GM23338 (cell line): ENCODE measurements at regions not wholly inside any gene's neighbourhood (a gene's known extent, or its start where the extent isn't known, plus 50 kb on each side); places are given as distances from the start of the nearest gene placed in this dataset.

ENCODE experiments used
- JUNB ChIP-seq: IDR thresholded peaks from one replicate; pipeline ENCODE4 v1.6.1; 2016; ENCODE audit warnings: antibody characterized with exemption; ENCODE audit not compliant: unreplicated experiment
- REST ChIP-seq: IDR thresholded peaks from one replicate; pipeline ENCODE4 v1.6.1; 2018; ENCODE audit warnings: antibody characterized with exemption; ENCODE audit not compliant: unreplicated experiment
- STAT1 ChIP-seq: IDR thresholded peaks from one replicate; pipeline ENCODE4 v1.6.1; 2016; ENCODE audit warnings: antibody characterized with exemption; ENCODE audit not compliant: unreplicated experiment
- TF ChIP-seq, protein P1 (sequence below): fragments of 250-450 bp; sonication (Bioruptor Pico); IDR thresholded peaks from 2 replicates; pipeline ENCODE4 v1.5.0; 2020; ENCODE audit warnings: mild to moderate bottlenecking, moderate library complexity

DNA sequence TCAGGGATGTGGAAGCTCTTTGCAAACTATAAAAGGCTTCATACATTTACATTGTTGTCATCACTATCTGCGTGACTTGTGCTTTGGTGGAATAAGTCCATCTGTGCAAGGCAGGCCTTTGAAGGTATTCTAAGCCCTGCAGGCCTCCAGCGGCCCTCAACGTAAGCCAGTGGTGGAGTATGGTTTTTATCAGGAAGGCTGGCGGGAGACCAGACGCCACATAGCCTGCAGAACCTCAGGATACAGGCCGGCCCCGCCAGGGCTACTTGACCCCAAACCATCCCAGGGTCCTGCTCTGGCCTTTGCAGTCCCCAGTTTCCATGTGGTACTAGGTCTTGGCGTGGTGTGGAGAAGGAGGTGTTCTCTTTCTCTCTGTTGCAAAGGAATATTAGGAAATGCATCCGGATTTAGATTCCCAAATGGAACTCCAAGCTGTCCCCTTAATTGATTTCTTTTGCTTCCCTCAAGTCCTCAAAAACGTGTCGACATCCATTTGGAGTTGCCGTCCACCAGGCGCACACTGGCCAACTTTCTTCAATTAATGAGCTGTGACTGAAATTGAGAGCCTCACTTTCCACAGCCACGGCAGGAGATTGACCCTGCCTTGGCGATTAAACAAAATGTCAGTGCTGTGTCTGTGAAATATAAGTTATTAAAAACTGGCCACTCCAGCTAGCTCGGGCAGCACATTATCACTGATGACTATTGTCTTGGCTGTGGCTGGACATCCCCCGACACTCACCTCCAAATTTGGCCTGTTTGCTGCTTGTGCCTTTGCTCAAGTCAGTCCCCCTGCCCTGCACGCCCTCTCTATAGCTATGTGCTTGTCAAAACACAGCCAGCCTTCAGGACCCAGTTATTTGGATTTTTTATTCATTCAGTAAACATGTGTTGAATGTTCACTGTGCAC is 239.8 kb upstream of the TLE3 start (continued):
- TF ChIP-seq STAT1: no peak
- no peak for TF ChIP-seq JUNB
- TF ChIP-seq, protein P1, sequence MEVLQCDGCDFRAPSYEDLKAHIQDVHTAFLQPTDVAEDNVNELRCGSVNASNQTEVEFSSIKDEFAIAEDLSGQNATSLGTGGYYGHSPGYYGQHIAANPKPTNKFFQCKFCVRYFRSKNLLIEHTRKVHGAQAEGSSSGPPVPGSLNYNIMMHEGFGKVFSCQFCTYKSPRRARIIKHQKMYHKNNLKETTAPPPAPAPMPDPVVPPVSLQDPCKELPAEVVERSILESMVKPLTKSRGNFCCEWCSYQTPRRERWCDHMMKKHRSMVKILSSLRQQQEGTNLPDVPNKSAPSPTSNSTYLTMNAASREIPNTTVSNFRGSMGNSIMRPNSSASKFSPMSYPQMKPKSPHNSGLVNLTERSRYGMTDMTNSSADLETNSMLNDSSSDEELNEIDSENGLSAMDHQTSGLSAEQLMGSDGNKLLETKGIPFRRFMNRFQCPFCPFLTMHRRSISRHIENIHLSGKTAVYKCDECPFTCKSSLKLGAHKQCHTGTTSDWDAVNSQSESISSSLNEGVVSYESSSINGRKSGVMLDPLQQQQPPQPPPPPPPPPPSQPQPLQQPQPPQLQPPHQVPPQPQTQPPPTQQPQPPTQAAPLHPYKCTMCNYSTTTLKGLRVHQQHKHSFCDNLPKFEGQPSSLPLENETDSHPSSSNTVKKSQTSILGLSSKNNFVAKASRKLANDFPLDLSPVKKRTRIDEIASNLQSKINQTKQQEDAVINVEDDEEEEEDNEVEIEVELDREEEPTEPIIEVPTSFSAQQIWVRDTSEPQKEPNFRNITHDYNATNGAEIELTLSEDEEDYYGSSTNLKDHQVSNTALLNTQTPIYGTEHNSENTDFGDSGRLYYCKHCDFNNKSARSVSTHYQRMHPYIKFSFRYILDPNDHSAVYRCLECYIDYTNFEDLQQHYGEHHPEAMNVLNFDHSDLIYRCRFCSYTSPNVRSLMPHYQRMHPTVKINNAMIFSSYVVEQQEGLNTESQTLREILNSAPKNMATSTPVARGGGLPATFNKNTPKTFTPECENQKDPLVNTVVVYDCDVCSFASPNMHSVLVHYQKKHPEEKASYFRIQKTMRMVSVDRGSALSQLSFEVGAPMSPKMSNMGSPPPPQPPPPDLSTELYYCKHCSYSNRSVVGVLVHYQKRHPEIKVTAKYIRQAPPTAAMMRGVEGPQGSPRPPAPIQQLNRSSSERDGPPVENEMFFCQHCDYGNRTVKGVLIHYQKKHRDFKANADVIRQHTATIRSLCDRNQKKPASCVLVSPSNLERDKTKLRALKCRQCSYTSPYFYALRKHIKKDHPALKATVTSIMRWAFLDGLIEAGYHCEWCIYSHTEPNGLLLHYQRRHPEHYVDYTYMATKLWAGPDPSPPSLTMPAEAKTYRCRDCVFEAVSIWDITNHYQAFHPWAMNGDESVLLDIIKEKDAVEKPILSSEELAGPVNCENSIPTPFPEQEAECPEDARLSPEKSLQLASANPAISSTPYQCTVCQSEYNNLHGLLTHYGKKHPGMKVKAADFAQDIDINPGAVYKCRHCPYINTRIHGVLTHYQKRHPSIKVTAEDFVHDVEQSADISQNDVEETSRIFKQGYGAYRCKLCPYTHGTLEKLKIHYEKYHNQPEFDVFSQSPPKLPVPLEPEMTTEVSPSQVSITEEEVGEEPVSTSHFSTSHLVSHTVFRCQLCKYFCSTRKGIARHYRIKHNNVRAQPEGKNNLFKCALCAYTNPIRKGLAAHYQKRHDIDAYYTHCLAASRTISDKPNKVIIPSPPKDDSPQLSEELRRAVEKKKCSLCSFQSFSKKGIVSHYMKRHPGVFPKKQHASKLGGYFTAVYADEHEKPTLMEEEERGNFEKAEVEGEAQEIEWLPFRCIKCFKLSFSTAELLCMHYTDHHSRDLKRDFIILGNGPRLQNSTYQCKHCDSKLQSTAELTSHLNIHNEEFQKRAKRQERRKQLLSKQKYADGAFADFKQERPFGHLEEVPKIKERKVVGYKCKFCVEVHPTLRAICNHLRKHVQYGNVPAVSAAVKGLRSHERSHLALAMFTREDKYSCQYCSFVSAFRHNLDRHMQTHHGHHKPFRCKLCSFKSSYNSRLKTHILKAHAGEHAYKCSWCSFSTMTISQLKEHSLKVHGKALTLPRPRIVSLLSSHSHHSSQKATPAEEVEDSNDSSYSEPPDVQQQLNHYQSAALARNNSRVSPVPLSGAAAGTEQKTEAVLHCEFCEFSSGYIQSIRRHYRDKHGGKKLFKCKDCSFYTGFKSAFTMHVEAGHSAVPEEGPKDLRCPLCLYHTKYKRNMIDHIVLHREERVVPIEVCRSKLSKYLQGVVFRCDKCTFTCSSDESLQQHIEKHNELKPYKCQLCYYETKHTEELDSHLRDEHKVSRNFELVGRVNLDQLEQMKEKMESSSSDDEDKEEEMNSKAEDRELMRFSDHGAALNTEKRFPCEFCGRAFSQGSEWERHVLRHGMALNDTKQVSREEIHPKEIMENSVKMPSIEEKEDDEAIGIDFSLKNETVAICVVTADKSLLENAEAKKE: no peak
- TF ChIP-seq REST: no peak
